MM.1S (cell line): ENCODE measurements at regions not wholly inside any gene's neighbourhood (a gene's known extent, or its start where the extent isn't known, plus 50 kb on each side); places are given as distances from the start of the nearest gene placed in this dataset.

Experiments
- DNase-seq: peaks from one replicate; pipeline ENCODE4 v3.0.0-alpha.2; 2015
- H2AFZ ChIP-seq: fragments of 300-600 bp; sonication (generic); 2 replicates; pipeline ENCODE4 v1.6.0; 2016; ENCODE audit warnings: antibody characterized with exemption, low read length
- H3F3A ChIP-seq: fragments of 300-600 bp; sonication (generic); 2 replicates; pipeline ENCODE4 v1.6.1; 2016; ENCODE audit warnings: mild to moderate bottlenecking, antibody characterized with exemption, low read length, moderate library complexity, mixed read lengths; ENCODE audit not compliant: insufficient read depth
- H3K27ac ChIP-seq: fragments of 300-600 bp; sonication (generic); 2 replicates; pipeline ENCODE4 v1.5.1; 2016; ENCODE audit warnings: mild to moderate bottlenecking, low read length
- H3K27me3 ChIP-seq: fragments of 300-600 bp; sonication (generic); replicated peaks from 2 replicates; pipeline ENCODE4 v1.6.0; 2016; ENCODE audit warnings: low read length; ENCODE audit not compliant: insufficient read depth
- H3K36me3 ChIP-seq: fragments of 300-600 bp; sonication (generic); replicated peaks from 2 replicates; pipeline ENCODE4 v1.6.1; 2016; ENCODE audit warnings: mild to moderate bottlenecking, low read length, mixed read lengths; ENCODE audit not compliant: insufficient read depth
- H3K4me1 ChIP-seq: fragments of 300-600 bp; sonication (generic); 2 replicates; pipeline ENCODE4 v1.6.1; 2016; ENCODE audit warnings: low read length, mixed read lengths
- H3K4me2 ChIP-seq: fragments of 300-600 bp; sonication (generic); 2 replicates; pipeline ENCODE4 v1.6.0; 2016; ENCODE audit warnings: low read depth, low read length
- H3K4me3 ChIP-seq: fragments of 300-600 bp; sonication (generic); 2 replicates; pipeline ENCODE4 v1.5.1; 2016; ENCODE audit warnings: low read length, mixed read lengths
- H3K79me2 ChIP-seq: fragments of 300-600 bp; sonication (generic); 2 replicates; pipeline ENCODE4 v1.6.1; 2016; ENCODE audit warnings: mixed run types, low read length, mixed read lengths
- H3K9ac ChIP-seq: fragments of 300-600 bp; sonication (generic); 2 replicates; pipeline ENCODE4 v1.6.1; 2016; ENCODE audit warnings: low read length, mixed read lengths
- H3K9me2 ChIP-seq: fragments of 300-600 bp; sonication (generic); replicated peaks from 2 replicates; pipeline ENCODE4 v1.6.1; 2016; ENCODE audit warnings: mild to moderate bottlenecking, low read length, mixed read lengths; ENCODE audit not compliant: insufficient read depth
- H3K9me3 ChIP-seq: fragments of 300-600 bp; sonication (generic); replicated peaks from 2 replicates; pipeline ENCODE4 v1.6.1; 2016; ENCODE audit warnings: mild to moderate bottlenecking, low read length, mixed read lengths; ENCODE audit not compliant: insufficient read depth
- H4K20me1 ChIP-seq: fragments of 300-600 bp; sonication (generic); 2 replicates; pipeline ENCODE4 v1.6.1; 2016; ENCODE audit warnings: mild to moderate bottlenecking, low read length, moderate library complexity, mixed read lengths; ENCODE audit not compliant: insufficient read depth
- CTCF ChIP-seq: fragments of 300-600 bp; sonication (generic); IDR thresholded peaks from 2 replicates; pipeline ENCODE4 v1.5.1; 2016; ENCODE audit warnings: antibody characterized with exemption, low read length, mixed read lengths
- EZH2 ChIP-seq: fragments of 300-600 bp; sonication (generic); optimal IDR thresholded peaks from 2 replicates; pipeline ENCODE3; 2017; ENCODE audit warnings: low read depth, mild to moderate bottlenecking, antibody characterized with exemption, low read length, mixed read lengths
- EZH2phosphoT487 ChIP-seq: fragments of 300-600 bp; sonication (generic); IDR thresholded peaks from 2 replicates; pipeline ENCODE4 v1.6.1; 2018; ENCODE audit warnings: antibody characterized with exemption, low read length

- Histone ChIP-seq H3K27ac (no peak overlapping the region), H3K4me1 (no peaks in the 10 kb centered on the region), H3K9ac (no peak overlapping the region), H3K9me3 (no peaks in the 10 kb centered on the region), H3K9me2 (no peaks in the 10 kb centered on the region), H4K20me1 (no peaks in the 10 kb centered on the region), H3K4me3 (no peak overlapping the region), H3K79me2 (no peaks in the 10 kb centered on the region), H3F3A (no peaks in the 10 kb centered on the region), H2AFZ (no peak overlapping the region), H3K4me2 (no peak overlapping the region), H3K36me3 (no peaks in the 10 kb centered on the region), H3K27me3 (no peaks in the 10 kb centered on the region)
- no peak for DNase-seq
- TF ChIP-seq EZH2 (no peak), EZH2phosphoT487 (no peak), CTCF (no peak)
Observed at GRCh38 chr3:106083854-106084253, 215.0 kb upstream of the CBLB start.

- no peaks in the 10 kb centered on the region for H3K27me3 ChIP-seq
- H3K79me2 ChIP-seq = no peaks in the 10 kb centered on the region
- H3K4me3 ChIP-seq = no peak overlapping the region
- DNase-seq = no peak
- no peaks in the 10 kb centered on the region for H3F3A ChIP-seq
- TF ChIP-seq EZH2 (no peak), CTCF (no peak), EZH2phosphoT487 (no peak)
- no peak overlapping the region for H3K27ac ChIP-seq
- no peak overlapping the region for H3K9ac ChIP-seq
- no peaks in the 10 kb centered on the region for H3K9me3 ChIP-seq
- no peak overlapping the region for H2AFZ ChIP-seq
- H3K4me2 ChIP-seq = no peak overlapping the region
- no peaks in the 10 kb centered on the region for H3K4me1 ChIP-seq
- no peaks in the 10 kb centered on the region for H3K9me2 ChIP-seq
- H3K36me3 ChIP-seq = no peaks in the 10 kb centered on the region
- H4K20me1 ChIP-seq = no peaks in the 10 kb centered on the region
Observed at GRCh38 chr3:106086038-106086437, 217.2 kb upstream of the CBLB start.

- no peak overlapping the region for H3K27ac ChIP-seq
- no peaks in the 10 kb centered on the region for H3K79me2 ChIP-seq
- no peak overlapping the region for H3K9ac ChIP-seq
- no peaks in the 10 kb centered on the region for H3K9me2 ChIP-seq
- DNase-seq = no peak
- no peaks in the 10 kb centered on the region for H3K36me3 ChIP-seq
- TF ChIP-seq CTCF (no peak), EZH2phosphoT487 (no peak), EZH2 (no peak)
- no peaks in the 10 kb centered on the region for H3F3A ChIP-seq
- no peak overlapping the region for H3K4me2 ChIP-seq
- no peaks in the 10 kb centered on the region for H3K9me3 ChIP-seq
- H3K27me3 ChIP-seq = no peaks in the 10 kb centered on the region
- H2AFZ ChIP-seq = no peak overlapping the region
- no peak overlapping the region for H3K4me3 ChIP-seq
- H4K20me1 ChIP-seq = no peaks in the 10 kb centered on the region
- no peaks in the 10 kb centered on the region for H3K4me1 ChIP-seq
Observed at GRCh38 chr3:106086636-106087035, 217.8 kb upstream of the CBLB start.
